DND-41 (cell line): ENCODE measurements at regions not wholly inside any gene's neighbourhood (a gene's known extent, or its start where the extent isn't known, plus 50 kb on each side); places are given as distances from the start of the nearest gene placed in this dataset.

Experiments used
- ATAC-seq: fragments of 200-7000 bp; cut with Tn5 transposase; 3 replicates; pipeline ENCODE4 v1.9.1; 2021; ENCODE audit warnings: low read depth; ENCODE audit not compliant: insufficient read depth
- DNase-seq: peaks from one replicate; pipeline ENCODE4 v3.0.0-alpha.2; 2020
- H2AFZ ChIP-seq: 2 replicates; pipeline ENCODE4 v1.6.0; 2012; ENCODE audit warnings: low read depth, low read length
- H3K27ac ChIP-seq: 2 replicates; pipeline ENCODE4 v1.5.1; 2012; ENCODE audit warnings: low read length, inconsistent platforms
- H3K27me3 ChIP-seq: fragments of 200-600 bp; sonication (generic); 2 replicates; pipeline ENCODE4 v1.6.0; 2012; ENCODE audit warnings: low read length, mild to moderate bottlenecking, inconsistent platforms; ENCODE audit not compliant: insufficient read depth, poor library complexity
- H3K36me3 ChIP-seq: 2 replicates; pipeline ENCODE4 v1.5.1; 2012; ENCODE audit warnings: low read length, inconsistent platforms; ENCODE audit not compliant: insufficient read depth
- H3K4me1 ChIP-seq: 2 replicates; pipeline ENCODE4 v1.5.1; 2012; ENCODE audit warnings: mild to moderate bottlenecking, low read length; ENCODE audit not compliant: insufficient read depth
- H3K4me2 ChIP-seq: 2 replicates; pipeline ENCODE4 v1.6.0; 2012; ENCODE audit warnings: mild to moderate bottlenecking, moderate library complexity, low read length, inconsistent platforms; ENCODE audit not compliant: insufficient read depth
- H3K4me3 ChIP-seq, 2 experiments: fragments of 200-600 bp in 1 of 2; shearing (Covaris generic) in 1 of 2; 2 replicates each; pipeline ENCODE4 v1.5.1; 2012 to 2016; ENCODE audit warnings: inconsistent platforms in 2 of 2, low read length in 2 of 2, mild to moderate bottlenecking in 2 of 2, low read depth in 1 of 2, moderate library complexity in 1 of 2
- H3K79me2 ChIP-seq: 2 replicates; pipeline ENCODE4 v1.6.0; 2012; ENCODE audit warnings: low read length, inconsistent platforms; ENCODE audit not compliant: insufficient read depth
- H3K9ac ChIP-seq: 2 replicates; pipeline ENCODE4 v1.6.0; 2012; ENCODE audit warnings: low read depth, mild to moderate bottlenecking, inconsistent platforms, low read length, moderate library complexity
- H3K9me3 ChIP-seq: 2 replicates; pipeline ENCODE4 v1.5.1; 2012; ENCODE audit warnings: low read length, moderate library complexity, mild to moderate bottlenecking, inconsistent platforms; ENCODE audit not compliant: insufficient read depth, severe bottlenecking
- H4K20me1 ChIP-seq: 2 replicates; pipeline ENCODE4 v1.6.0; 2012; ENCODE audit warnings: low read length; ENCODE audit not compliant: insufficient read depth
- EZH2 ChIP-seq: IDR thresholded peaks from 3 replicates; pipeline ENCODE4 v1.6.1; 2012; ENCODE audit warnings: borderline replicate concordance, low read depth, mild to moderate bottlenecking, moderate library complexity, low read length, inconsistent platforms; ENCODE audit not compliant: severe bottlenecking
- TF ChIP-seq, protein P1 (sequence below): IDR thresholded peaks from 2 replicates; pipeline ENCODE4 v1.5.1; 2012; ENCODE audit warnings: borderline replicate concordance, low read length, moderate library complexity, mild to moderate bottlenecking; ENCODE audit not compliant: poor library complexity, severe bottlenecking; ENCODE audit errors: extremely low read depth

DNA sequence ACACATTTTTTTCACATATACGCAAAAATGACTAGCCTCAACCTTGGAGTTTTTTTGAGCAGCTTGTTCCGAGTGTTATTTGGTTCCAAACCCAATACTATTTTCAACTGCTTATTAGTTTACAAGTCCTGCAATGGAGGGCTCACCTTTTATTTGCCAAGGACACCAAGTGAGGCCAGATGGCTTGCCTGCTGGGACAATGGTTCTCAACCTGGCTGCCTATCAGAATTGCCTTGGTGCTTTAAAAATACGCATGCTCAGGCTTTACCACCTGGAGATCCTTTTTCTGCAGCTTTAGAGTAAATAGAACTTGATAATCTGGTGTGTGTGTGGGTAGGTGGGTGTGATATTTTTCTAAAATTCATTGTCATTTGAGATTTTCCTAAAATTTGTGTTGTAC is 276.8 kb downstream of the MTERF1 start:
- ATAC-seq: no peak
- no peak for TF ChIP-seq EZH2
- TF ChIP-seq, protein P1, sequence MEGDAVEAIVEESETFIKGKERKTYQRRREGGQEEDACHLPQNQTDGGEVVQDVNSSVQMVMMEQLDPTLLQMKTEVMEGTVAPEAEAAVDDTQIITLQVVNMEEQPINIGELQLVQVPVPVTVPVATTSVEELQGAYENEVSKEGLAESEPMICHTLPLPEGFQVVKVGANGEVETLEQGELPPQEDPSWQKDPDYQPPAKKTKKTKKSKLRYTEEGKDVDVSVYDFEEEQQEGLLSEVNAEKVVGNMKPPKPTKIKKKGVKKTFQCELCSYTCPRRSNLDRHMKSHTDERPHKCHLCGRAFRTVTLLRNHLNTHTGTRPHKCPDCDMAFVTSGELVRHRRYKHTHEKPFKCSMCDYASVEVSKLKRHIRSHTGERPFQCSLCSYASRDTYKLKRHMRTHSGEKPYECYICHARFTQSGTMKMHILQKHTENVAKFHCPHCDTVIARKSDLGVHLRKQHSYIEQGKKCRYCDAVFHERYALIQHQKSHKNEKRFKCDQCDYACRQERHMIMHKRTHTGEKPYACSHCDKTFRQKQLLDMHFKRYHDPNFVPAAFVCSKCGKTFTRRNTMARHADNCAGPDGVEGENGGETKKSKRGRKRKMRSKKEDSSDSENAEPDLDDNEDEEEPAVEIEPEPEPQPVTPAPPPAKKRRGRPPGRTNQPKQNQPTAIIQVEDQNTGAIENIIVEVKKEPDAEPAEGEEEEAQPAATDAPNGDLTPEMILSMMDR: no peak
- H2AFZ ChIP-seq: no peak overlapping the region
- H4K20me1 ChIP-seq: no peaks in the 10 kb centered on the region
- no peak overlapping the region for H3K9ac ChIP-seq
- DNase-seq: no peak
- H3K27me3 ChIP-seq: no peaks in the 10 kb centered on the region
- H3K4me1 ChIP-seq: no peaks in the 10 kb centered on the region
- H3K9me3 ChIP-seq: no peaks in the 10 kb centered on the region
- no peaks in the 10 kb centered on the region for H3K36me3 ChIP-seq
- no peak overlapping the region for H3K4me3 ChIP-seq
- H3K4me2 ChIP-seq: no peak overlapping the region
- no peak overlapping the region for H3K27ac ChIP-seq
- H3K79me2 ChIP-seq: no peaks in the 10 kb centered on the region

DNA sequence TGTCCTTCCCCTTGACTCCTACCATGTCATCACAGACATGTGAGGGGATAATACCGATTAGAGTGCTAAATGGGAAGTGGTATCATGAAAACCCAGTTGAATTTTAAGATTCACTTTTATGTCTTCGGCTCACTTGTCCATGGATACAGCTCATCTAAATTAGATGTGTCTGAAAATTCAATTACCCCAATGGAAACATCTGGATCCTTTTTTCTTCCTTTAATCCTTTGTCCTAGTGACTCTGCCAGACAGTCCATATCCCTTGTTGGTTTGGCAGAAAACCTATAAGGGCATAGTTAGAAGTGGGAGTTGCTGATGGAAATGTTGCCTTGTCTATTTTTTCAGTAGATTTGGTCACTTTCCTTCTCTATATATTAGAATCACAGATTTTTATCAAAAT is 271.9 kb downstream of the MTERF1 start:
- no peak for ATAC-seq
- Histone ChIP-seq H3K4me1 (no peaks in the 10 kb centered on the region), H3K4me3 (no peak overlapping the region), H3K27ac (no peak overlapping the region), H4K20me1 (no peaks in the 10 kb centered on the region), H3K9me3 (no peaks in the 10 kb centered on the region), H3K27me3 (no peaks in the 10 kb centered on the region), H2AFZ (no peak overlapping the region), H3K36me3 (no peaks in the 10 kb centered on the region), H3K9ac (no peak overlapping the region), H3K4me2 (no peak overlapping the region), H3K79me2 (no peaks in the 10 kb centered on the region)
- DNase-seq: no peak
- TF ChIP-seq, protein P1: no peak
- TF ChIP-seq EZH2: no peak

DNA sequence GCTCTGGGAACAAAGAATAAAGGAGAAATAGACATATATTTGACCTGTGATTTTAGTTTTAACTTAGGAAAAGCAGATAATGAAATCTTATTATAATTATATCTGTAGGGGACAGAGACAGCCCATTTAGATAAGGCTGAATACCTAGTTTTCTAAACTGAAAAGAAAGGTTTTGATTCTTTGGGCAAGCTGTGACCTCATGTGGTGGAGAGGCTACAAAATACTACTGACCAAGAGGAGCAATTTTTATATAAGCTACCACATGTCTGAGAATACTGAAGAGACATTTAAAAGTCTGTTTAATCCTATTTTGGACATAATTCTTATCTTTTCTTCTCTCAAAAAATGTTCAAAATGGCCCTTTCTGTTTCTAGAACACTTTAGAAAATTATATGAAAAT is 271.0 kb downstream of the MTERF1 start:
- no peaks in the 10 kb centered on the region for H3K27me3 ChIP-seq
- TF ChIP-seq EZH2: no peak
- TF ChIP-seq, protein P1: no peak
- H3K9ac ChIP-seq: no peak overlapping the region
- H4K20me1 ChIP-seq: no peaks in the 10 kb centered on the region
- no peak for DNase-seq
- ATAC-seq: no peak
- no peaks in the 10 kb centered on the region for H3K79me2 ChIP-seq
- H3K4me3 ChIP-seq: no peak overlapping the region
- H3K4me1 ChIP-seq: no peaks in the 10 kb centered on the region
- no peak overlapping the region for H3K4me2 ChIP-seq
- H3K9me3 ChIP-seq: no peaks in the 10 kb centered on the region
- no peak overlapping the region for H3K27ac ChIP-seq
- H2AFZ ChIP-seq: no peak overlapping the region
- no peaks in the 10 kb centered on the region for H3K36me3 ChIP-seq

DNA sequence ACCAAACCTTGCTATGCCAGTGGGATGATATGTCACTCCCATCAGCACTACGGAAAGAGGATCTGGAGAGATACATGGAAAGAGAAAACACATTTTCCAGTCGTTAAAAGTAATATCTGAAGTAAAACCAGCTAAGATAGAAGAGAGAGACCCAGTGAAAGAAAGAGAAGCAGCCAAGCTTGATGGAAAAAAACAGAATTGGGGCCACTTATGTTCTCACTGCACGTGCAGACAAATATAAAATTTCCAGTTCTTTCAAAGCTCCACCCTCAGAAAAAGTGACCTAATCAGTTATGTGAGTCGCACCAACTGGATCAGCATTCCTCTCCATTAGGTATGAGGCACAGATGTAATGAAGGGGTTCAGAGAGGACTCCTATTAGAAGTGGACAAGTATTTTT is 266.1 kb downstream of the MTERF1 start:
- DNase-seq (no peak), ATAC-seq (no peak)
- H4K20me1 ChIP-seq: no peaks in the 10 kb centered on the region
- H3K27ac ChIP-seq: no peak overlapping the region
- H3K4me1 ChIP-seq: no peaks in the 10 kb centered on the region
- H3K79me2 ChIP-seq: no peaks in the 10 kb centered on the region
- no peak overlapping the region for H3K4me3 ChIP-seq
- no peaks in the 10 kb centered on the region for H3K9me3 ChIP-seq
- H3K4me2 ChIP-seq: no peak overlapping the region
- no peak overlapping the region for H3K9ac ChIP-seq
- no peaks in the 10 kb centered on the region for H3K36me3 ChIP-seq
- H2AFZ ChIP-seq: no peak overlapping the region
- no peak for TF ChIP-seq EZH2
- TF ChIP-seq, protein P1: no peak
- no peaks in the 10 kb centered on the region for H3K27me3 ChIP-seq
